ENCODE measurements at regions not wholly inside any gene's neighbourhood (a gene's known extent, or its start where the extent isn't known, plus 50 kb on each side); places are given as distances from the start of the nearest gene placed in this dataset.

DNA sequence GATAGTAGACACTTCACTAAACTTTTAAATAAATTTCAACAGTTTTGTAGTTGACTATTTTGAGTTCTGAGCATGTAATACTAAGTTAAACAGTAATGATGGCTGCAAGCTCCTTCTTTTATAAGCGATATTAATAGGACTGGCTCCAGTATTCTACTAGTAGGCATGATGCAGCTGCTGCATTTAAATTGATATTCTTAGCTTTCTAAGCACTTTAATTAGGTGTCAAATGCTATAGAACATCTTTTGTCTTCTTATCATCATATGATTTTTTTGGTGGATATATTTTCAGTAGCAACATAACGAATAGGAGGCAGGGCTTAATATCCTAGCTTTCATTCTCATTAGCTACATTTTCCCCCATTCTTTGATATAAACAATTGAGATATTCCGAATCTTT, 141.1 kb downstream of the FBXO4 start:
- TF ChIP-seq, protein P1, sequence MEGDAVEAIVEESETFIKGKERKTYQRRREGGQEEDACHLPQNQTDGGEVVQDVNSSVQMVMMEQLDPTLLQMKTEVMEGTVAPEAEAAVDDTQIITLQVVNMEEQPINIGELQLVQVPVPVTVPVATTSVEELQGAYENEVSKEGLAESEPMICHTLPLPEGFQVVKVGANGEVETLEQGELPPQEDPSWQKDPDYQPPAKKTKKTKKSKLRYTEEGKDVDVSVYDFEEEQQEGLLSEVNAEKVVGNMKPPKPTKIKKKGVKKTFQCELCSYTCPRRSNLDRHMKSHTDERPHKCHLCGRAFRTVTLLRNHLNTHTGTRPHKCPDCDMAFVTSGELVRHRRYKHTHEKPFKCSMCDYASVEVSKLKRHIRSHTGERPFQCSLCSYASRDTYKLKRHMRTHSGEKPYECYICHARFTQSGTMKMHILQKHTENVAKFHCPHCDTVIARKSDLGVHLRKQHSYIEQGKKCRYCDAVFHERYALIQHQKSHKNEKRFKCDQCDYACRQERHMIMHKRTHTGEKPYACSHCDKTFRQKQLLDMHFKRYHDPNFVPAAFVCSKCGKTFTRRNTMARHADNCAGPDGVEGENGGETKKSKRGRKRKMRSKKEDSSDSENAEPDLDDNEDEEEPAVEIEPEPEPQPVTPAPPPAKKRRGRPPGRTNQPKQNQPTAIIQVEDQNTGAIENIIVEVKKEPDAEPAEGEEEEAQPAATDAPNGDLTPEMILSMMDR (conservative IDR thresholded peaks at IDR 0.05 in 1 of 2, IDR thresholded peaks at IDR 0.05 in 1 of 2; ENCODE audit: low read depth in 1 of 2, low read length in 2 of 2) = no peak
- no peak for TF ChIP-seq EZH2 (IDR thresholded peaks at IDR 0.05; ENCODE audit: low read length, missing control alignments)

All from fibroblast of lung (primary cell).